Activated T-helper 1 cell treated with anti-CD3 and anti-CD28 coated beads, Interleukin-12 subunit alpha, Interleukin-12 subunit beta, Interleukin-2, Interleukin-4 antibody, amounts not matched to agents 30 ng/mL and 10 ng/mL and 1 ng/mL, durations not matched to agents 14 hours and 24 hours and 36 hours (primary cell): ENCODE measurements at regions not wholly inside any gene's neighbourhood (a gene's known extent, or its start where the extent isn't known, plus 50 kb on each side); places are given as distances from the start of the nearest gene placed in this dataset.

Experiments
- DNase-seq: peaks from one replicate; pipeline ENCODE4 v3.0.0; 2021; ENCODE audit warnings: low spot score
- H3K27ac Mint-ChIP-seq: one replicate; pipeline ENCODE4 v1.8.0; 2021; ENCODE audit warnings: mild to moderate bottlenecking, mixed read lengths
- H3K27me3 Mint-ChIP-seq: one replicate; pipeline ENCODE4 v1.8.0; 2022; ENCODE audit warnings: mild to moderate bottlenecking, moderate library complexity, mixed read lengths; ENCODE audit not compliant: insufficient read depth
- H3K36me3 Mint-ChIP-seq: one replicate; pipeline ENCODE4 v1.8.0; 2021; ENCODE audit warnings: low read depth, mixed read lengths
- H3K4me1 Mint-ChIP-seq: one replicate; pipeline ENCODE4 v1.8.0; 2021; ENCODE audit warnings: low read depth, mixed read lengths
- H3K4me3 Mint-ChIP-seq: one replicate; pipeline ENCODE4 v1.8.0; 2021; ENCODE audit warnings: mild to moderate bottlenecking, moderate library complexity, mixed read lengths
- H3K9me3 Mint-ChIP-seq: one replicate; pipeline ENCODE4 v1.8.0; 2021; ENCODE audit warnings: mixed read lengths
- intact Hi-C: fragments of 100-400 bp; cut with micrococcal nuclease; formaldehyde crosslinking; loops from one replicate; pipeline ENCODE4 v1.15.1; 2024

DNA sequence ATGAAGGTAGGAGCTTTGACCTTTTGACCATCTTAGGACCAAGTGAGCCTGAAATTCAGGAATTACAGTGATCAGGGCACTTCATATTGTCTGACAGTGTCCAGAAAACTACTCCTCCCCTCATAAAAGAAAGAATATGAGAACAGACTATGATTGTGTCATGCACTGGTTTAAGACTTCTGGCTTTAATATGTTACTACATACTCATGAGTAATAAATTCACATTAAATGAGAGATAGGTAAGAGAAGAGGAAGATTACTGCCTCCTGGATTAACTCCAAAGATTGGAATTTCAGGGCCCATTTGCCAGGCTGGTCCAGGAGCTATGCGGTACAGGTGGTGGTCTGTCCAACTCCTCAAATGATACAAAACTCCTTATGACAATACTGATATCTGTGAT lies 213.5 kb upstream of the ADRA1B start:
- H3K9me3 Mint-ChIP-seq, result peaks cover 6% of the 10 kb centered on the region
- intact Hi-C loops, result no loop called here
- no peak overlapping the region for H3K4me3 Mint-ChIP-seq
- no peak overlapping the region for H3K27ac Mint-ChIP-seq
- H3K36me3 Mint-ChIP-seq, result no peaks in the 10 kb centered on the region
- peaks cover 9% of the 10 kb centered on the region for H3K27me3 Mint-ChIP-seq
- DNase-seq, result no peak
- H3K4me1 Mint-ChIP-seq, result no peaks in the 10 kb centered on the region

DNA sequence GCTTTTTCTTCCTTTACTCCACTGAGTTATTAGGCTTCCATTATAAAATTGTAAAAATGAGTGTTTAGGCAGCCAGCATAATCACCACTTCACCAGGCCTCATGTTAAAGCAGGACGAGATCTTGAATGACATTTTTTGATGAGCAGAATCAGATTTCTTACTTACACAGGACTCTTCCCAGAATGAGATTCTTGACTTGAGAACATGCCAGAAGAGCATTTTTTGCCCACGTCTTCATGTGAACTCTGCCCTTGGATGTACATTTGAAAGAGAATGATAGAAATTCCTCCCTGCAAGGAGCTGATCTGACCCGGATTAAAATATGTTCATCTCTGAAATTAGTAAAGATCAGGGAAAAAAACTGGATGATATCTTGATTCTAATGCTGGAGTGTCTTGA lies 212.1 kb upstream of the ADRA1B start:
- Mint-ChIP-seq H3K27ac (no peak overlapping the region), H3K4me1 (no peaks in the 10 kb centered on the region), H3K4me3 (no peak overlapping the region), H3K9me3 (peaks cover 6% of the 10 kb centered on the region), H3K36me3 (no peaks in the 10 kb centered on the region), H3K27me3 (peaks cover 4% of the 10 kb centered on the region)
- no peak for DNase-seq
- intact Hi-C loops, result no loop called here

- no peaks in the 10 kb centered on the region for H3K36me3 Mint-ChIP-seq
- no peak for DNase-seq
- intact Hi-C loops, result no loop called here
- H3K27ac Mint-ChIP-seq, result no peak overlapping the region
- no peaks in the 10 kb centered on the region for H3K4me1 Mint-ChIP-seq
- H3K4me3 Mint-ChIP-seq, result no peak overlapping the region
- H3K27me3 Mint-ChIP-seq, result peaks cover 6% of the 10 kb centered on the region
- H3K9me3 Mint-ChIP-seq, result peaks cover 6% of the 10 kb centered on the region
Measured at GRCh38 chr5:159705948-159706347, 210.3 kb upstream of the ADRA1B start.

- Mint-ChIP-seq H3K4me1 (no peaks in the 10 kb centered on the region), H3K4me3 (no peak overlapping the region), H3K9me3 (peaks cover 6% of the 10 kb centered on the region)
Measured at GRCh38 chr5:159708090-159708489, 208.2 kb upstream of the ADRA1B start.

GRCh38 chr5:159712672-159713071 lies 203.6 kb upstream of the ADRA1B start:
- Mint-ChIP-seq H3K4me1 (no peaks in the 10 kb centered on the region), H3K4me3 (no peak overlapping the region), H3K9me3 (peaks cover under 1% of the 10 kb centered on the region), H3K27ac (no peak overlapping the region), H3K27me3 (peaks cover 8% of the 10 kb centered on the region), H3K36me3 (no peaks in the 10 kb centered on the region)
- no peak for DNase-seq
- intact Hi-C loops, result no loop called here

More at GRCh38 chr5:159708090-159708489, 208.2 kb upstream of the ADRA1B start:
- no peak for DNase-seq
- H3K27me3 Mint-ChIP-seq, result peaks cover 6% of the 10 kb centered on the region
- intact Hi-C loops, result no loop called here
- no peaks in the 10 kb centered on the region for H3K36me3 Mint-ChIP-seq
- H3K27ac Mint-ChIP-seq, result no peak overlapping the region

GRCh38 chr5:159713254-159713653 lies 203.0 kb upstream of the ADRA1B start:
- DNase-seq, result no peak
- Mint-ChIP-seq H3K27ac (no peak overlapping the region), H3K4me3 (no peak overlapping the region), H3K27me3 (peaks cover 11% of the 10 kb centered on the region), H3K36me3 (no peaks in the 10 kb centered on the region), H3K4me1 (no peaks in the 10 kb centered on the region), H3K9me3 (no peaks in the 10 kb centered on the region)
- intact Hi-C loops, result no loop called here

GRCh38 chr5:159713773-159714172 lies 202.5 kb upstream of the ADRA1B start:
- no peak for DNase-seq
- intact Hi-C loops, result no loop called here
- Mint-ChIP-seq H3K27ac (no peak overlapping the region), H3K36me3 (no peaks in the 10 kb centered on the region), H3K27me3 (peaks cover 11% of the 10 kb centered on the region), H3K4me3 (no peak overlapping the region), H3K9me3 (no peaks in the 10 kb centered on the region), H3K4me1 (no peaks in the 10 kb centered on the region)

DNA sequence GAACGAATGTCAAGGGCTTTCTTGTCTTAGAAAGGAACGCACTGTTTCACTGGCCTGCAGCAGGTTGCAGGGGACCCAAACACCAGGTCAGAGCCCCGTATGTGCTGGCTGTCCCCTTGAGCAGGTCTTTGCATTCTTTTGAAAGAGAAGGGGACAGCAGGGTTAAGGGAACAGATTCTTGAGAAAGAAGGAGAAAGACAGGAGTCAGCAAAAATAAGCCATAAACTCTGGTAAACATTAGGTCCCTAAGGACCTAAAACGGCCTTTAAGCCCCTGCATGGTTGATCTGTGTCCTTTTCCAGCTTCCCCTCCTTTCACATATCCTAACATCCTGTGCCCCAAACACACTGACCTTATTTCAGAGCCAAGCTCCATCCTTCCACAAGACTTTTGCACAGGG lies 190.8 kb upstream of the ADRA1B start:
- Mint-ChIP-seq H3K4me3 (no peak overlapping the region), H3K36me3 (no peaks in the 10 kb centered on the region), H3K27ac (no peak overlapping the region), H3K4me1 (no peaks in the 10 kb centered on the region), H3K9me3 (no peaks in the 10 kb centered on the region), H3K27me3 (peaks cover 10% of the 10 kb centered on the region)
- intact Hi-C loops, result no loop called here
- DNase-seq, result no peak

DNA sequence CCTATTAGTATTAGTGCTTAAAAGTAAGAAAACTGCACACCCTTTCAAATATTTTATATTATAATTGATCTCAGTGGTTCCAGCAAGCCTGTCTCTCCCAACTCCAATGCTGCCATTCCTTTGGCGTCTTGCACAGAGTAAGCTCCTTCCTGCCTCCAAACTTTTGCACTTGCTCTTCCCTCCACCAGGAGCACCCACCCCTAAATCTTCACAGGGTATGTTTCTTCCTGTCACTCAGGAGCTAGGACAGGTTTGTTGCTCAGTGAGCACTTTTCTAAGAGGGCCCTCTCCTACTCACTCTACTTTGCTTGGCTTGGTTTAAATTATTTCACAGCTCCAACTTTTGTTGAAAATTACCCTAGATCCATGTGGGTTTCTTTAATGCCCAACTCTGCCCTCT lies 189.1 kb upstream of the ADRA1B start:
- Mint-ChIP-seq H3K4me1 (no peaks in the 10 kb centered on the region), H3K4me3 (no peak overlapping the region), H3K9me3 (no peaks in the 10 kb centered on the region), H3K36me3 (no peaks in the 10 kb centered on the region), H3K27ac (no peak overlapping the region), H3K27me3 (peaks cover 8% of the 10 kb centered on the region)
- no peak for DNase-seq
- intact Hi-C loops, result no loop called here

- intact Hi-C loops, result no loop called here
- Mint-ChIP-seq H3K4me1 (no peaks in the 10 kb centered on the region), H3K27ac (no peak overlapping the region), H3K36me3 (no peaks in the 10 kb centered on the region), H3K4me3 (no peak overlapping the region), H3K9me3 (no peaks in the 10 kb centered on the region), H3K27me3 (peaks cover 8% of the 10 kb centered on the region)
- DNase-seq, result no peak
Measured at GRCh38 chr5:159730285-159730684, 186.0 kb upstream of the ADRA1B start.

DNA sequence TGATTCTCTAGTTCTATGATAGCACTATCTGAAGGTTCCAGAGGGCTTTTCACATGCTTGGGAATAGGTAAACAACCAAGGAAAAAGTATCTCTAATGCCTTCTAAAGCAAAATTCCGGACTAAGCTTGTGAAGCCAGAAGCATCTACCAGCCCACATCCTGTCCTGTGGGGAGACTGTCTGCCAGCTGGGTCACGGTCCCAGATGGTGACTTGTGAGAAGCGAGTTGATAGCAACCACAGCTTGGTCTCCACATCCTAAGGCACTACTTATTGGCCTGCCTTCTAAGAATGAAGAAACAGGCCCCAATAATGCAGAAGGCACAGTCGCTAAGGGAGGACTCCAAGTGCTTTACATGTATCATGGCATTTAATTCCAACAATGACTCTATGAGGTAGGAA lies 184.1 kb upstream of the ADRA1B start:
- no peak overlapping the region for H3K27ac Mint-ChIP-seq
- no peaks in the 10 kb centered on the region for H3K4me1 Mint-ChIP-seq
- intact Hi-C loops, result no loop called here

DNA sequence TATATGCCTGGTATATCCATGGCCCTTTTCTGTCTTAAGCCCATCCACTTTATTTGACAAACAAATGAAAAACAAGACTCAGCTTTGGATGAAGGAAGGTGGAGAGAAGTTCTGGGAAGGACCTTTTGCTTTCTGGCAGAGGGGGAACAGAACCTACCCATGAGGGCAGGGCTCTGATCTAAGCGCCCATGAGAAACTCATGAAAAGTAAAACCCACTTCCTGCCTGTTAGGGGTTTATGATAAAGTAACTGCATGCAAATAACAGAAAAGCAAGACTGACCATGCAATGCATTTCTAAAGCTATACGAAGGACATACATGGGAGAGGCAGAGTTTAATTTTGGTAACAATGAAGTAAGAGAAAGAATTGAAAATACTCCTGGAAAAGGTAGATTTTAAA lies 181.9 kb upstream of the ADRA1B start:
- intact Hi-C loops, result no loop called here
- Mint-ChIP-seq H3K9me3 (no peaks in the 10 kb centered on the region), H3K27me3 (peaks cover 11% of the 10 kb centered on the region)

More for the DNA sequence above, 184.1 kb upstream of the ADRA1B start:
- Mint-ChIP-seq H3K27me3 (peaks cover 11% of the 10 kb centered on the region), H3K4me3 (no peak overlapping the region), H3K36me3 (no peaks in the 10 kb centered on the region), H3K9me3 (no peaks in the 10 kb centered on the region)
- DNase-seq, result no peak

GRCh38 chr5:159735036-159735435 lies 181.2 kb upstream of the ADRA1B start:
- Mint-ChIP-seq H3K27ac (no peak overlapping the region), H3K27me3 (peaks cover 7% of the 10 kb centered on the region), H3K9me3 (no peaks in the 10 kb centered on the region), H3K36me3 (no peaks in the 10 kb centered on the region), H3K4me1 (no peaks in the 10 kb centered on the region), H3K4me3 (no peak overlapping the region)
- intact Hi-C loops, result no loop called here
- DNase-seq, result no peak

More for the DNA sequence above, 181.9 kb upstream of the ADRA1B start:
- DNase-seq, result no peak
- Mint-ChIP-seq H3K4me3 (no peak overlapping the region), H3K4me1 (no peaks in the 10 kb centered on the region), H3K27ac (no peak overlapping the region), H3K36me3 (no peaks in the 10 kb centered on the region)
